RWPE1 (cell line): ENCODE measurements at regions not wholly inside any gene's neighbourhood (a gene's known extent, or its start where the extent isn't known, plus 50 kb on each side); places are given as distances from the start of the nearest gene placed in this dataset.
"Not testable (repeated sequence)": the region's sequence is repeated elsewhere in the genome, so short reads cannot be mapped to it uniquely, and the experiment has no call there.

Source experiments
- CTCF ChIA-PET: fragments of 350-600 bp; sonication (Branson Sonifier 250); formaldehyde crosslinking; extraction: SDS; loops from one replicate; lab custom pipeline; 2021; lab: Yijun Ruan, JAX
- POLR2A ChIA-PET: fragments of 400-600 bp; formaldehyde crosslinking; extraction: SDS; loops from one replicate; lab custom pipeline; 2020; ENCODE audit warnings: antibody characterized with exemption; ENCODE audit not compliant: low non-redundant PET; lab: Yijun Ruan, JAX
- DNase-seq: peaks from one replicate; pipeline ENCODE4 v3.0.0; 2012; ENCODE audit warnings: low spot score
- H3K27ac ChIP-seq: fragments of 450-650 bp; 2 replicates; pipeline ENCODE4 v1.5.1; 2017
- CTCF ChIP-seq: fragments of 450-650 bp; conservative IDR thresholded peaks from 2 replicates; pipeline ENCODE4 v1.5.1; 2017; ENCODE audit warnings: low read depth, mild to moderate bottlenecking

- ChIA-PET POLR2A (no interaction called here), CTCF (interaction anchor here (0.5 kb wide), 1 partner anchor 1601 kb away, joined by 3 read pairs; no protein-coding TSS in a partner anchor)
- no peak for DNase-seq
- TF ChIP-seq CTCF, result no peak
- H3K27ac ChIP-seq, result no peak overlapping the region
Observed at GRCh38 chr2:239549711-239550255, 149.0 kb upstream of the HDAC4 start.

GRCh38 chr2:239548965-239549595 lies 148.3 kb upstream of the HDAC4 start:
- CTCF ChIA-PET, result no interaction called here
- DNase-seq, result no peak
- POLR2A ChIA-PET, result no interaction called here
- no peak overlapping the region for H3K27ac ChIP-seq
- no peak for TF ChIP-seq CTCF

GRCh38 chr2:239548451-239548871 lies 147.6 kb upstream of the HDAC4 start:
- ChIA-PET CTCF (no interaction called here), POLR2A (no interaction called here)
- DNase-seq, result peak; percentile 78
- H3K27ac ChIP-seq, result no peak overlapping the region
- no peak for TF ChIP-seq CTCF

GRCh38 chr2:239547140-239547539 lies 146.3 kb upstream of the HDAC4 start:
- CTCF ChIA-PET, result interaction anchor here (0.6 kb wide), 1 partner anchor 150 kb away, joined by 3 read pairs; no protein-coding TSS in a partner anchor
- POLR2A ChIA-PET, DNase-seq, H3K27ac ChIP-seq: not testable (repeated sequence)

- ChIA-PET POLR2A (no interaction called here), CTCF (interaction anchor here (0.6 kb wide), 1 partner anchor 149 kb away, joined by 3 read pairs; no protein-coding TSS in a partner anchor)
- no peak for DNase-seq
- H3K27ac ChIP-seq, result no peak overlapping the region
- no peak for TF ChIP-seq CTCF
Observed at GRCh38 chr2:239546541-239546940, 145.7 kb upstream of the HDAC4 start.

- POLR2A ChIA-PET, result no interaction called here
- DNase-seq, result no peak
- TF ChIP-seq CTCF, result no peak
- H3K27ac ChIP-seq, result no peak overlapping the region
- CTCF ChIA-PET, result no interaction called here
Observed at GRCh38 chr2:239545741-239546392, 145.0 kb upstream of the HDAC4 start.
